HEK293 (cell line): ENCODE measurements at regions not wholly inside any gene's neighbourhood (a gene's known extent, or its start where the extent isn't known, plus 50 kb on each side); places are given as distances from the start of the nearest gene placed in this dataset.

Source experiments
- SETDB1 ChIP-seq: IDR thresholded peaks from one replicate; pipeline ENCODE4 v1.6.1; 2017; ENCODE audit warnings: mild to moderate bottlenecking, low read length, moderate library complexity, mixed read lengths; ENCODE audit not compliant: insufficient read length
- ZNF140 ChIP-seq: fragments of 450-650 bp; formaldehyde crosslinking; IDR thresholded peaks from 2 replicates; pipeline ENCODE4 v1.5.1; 2016; ENCODE audit warnings: missing biosample characterization, missing genetic modification characterization
- ZNF16 ChIP-seq: fragments of 450-650 bp; formaldehyde crosslinking; IDR thresholded peaks from 2 replicates; pipeline ENCODE4 v1.5.1; 2016; ENCODE audit warnings: low read depth, missing biosample characterization, missing genetic modification characterization

DNA sequence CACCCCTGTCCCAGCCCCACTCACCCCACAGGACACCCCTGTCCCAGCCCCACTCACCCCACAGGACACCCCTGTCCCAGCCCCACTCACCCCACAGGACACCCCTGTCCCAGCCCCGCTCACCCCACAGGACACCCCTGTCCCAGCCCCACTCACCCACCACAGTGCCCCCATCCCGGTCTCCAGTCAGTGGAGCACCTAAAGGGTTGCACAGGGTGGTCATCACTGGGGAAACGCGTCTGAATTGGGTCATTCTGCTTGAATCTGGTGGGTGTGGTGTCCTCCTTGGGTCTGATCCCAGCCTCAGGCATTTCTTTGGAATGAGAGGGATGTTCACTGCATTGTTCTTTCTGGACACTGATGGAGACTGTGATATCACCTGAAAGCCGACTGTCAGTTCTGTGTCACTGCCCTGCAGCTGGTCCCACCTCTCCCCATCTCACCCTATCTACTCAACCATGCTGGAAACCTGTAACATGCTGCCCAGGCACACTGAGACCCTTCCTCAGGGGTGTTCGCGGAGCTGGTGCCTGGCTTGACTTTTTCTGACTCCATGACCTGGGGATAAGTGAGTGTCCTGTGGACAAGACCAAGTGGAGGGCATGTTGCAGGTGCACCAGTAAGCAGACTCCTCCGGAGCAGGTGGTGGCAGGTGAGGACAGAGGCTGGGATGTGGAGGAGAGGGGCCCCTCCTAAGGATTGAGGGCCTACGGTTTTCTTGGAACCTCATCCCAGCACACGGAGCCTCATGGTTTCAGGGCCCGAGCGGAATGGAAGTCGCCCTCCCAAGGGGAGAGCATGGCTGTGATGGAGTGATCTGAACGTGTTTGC is 262.5 kb upstream of the PPP2R2D start:
- TF ChIP-seq ZNF140, result no peak
- TF ChIP-seq SETDB1, result no peak
- TF ChIP-seq ZNF16 (tag by site-specific recombination), result no peak
